Large intestine (tissue), 3 donors: ENCODE measurements at regions not wholly inside any gene's neighbourhood (a gene's known extent, or its start where the extent isn't known, plus 50 kb on each side); places are given as distances from the start of the nearest gene placed in this dataset.

ENCODE experiments used
- DNase-seq, 2 donors: peaks; one replicate each; pipeline versions ENCODE4 v3.0.0 to v3.0.0-alpha.2; 2013
- H3K27ac ChIP-seq: one replicate; pipeline ENCODE4 v1.5.1; 2013; ENCODE audit warnings: low read length
- H3K27me3 ChIP-seq: 2 replicates; pipeline ENCODE4 v1.6.1; 2013; ENCODE audit warnings: low read length; ENCODE audit not compliant: control insufficient read depth, insufficient read depth
- H3K36me3 ChIP-seq: 2 replicates; pipeline ENCODE4 v1.6.1; 2013; ENCODE audit warnings: low read length; ENCODE audit not compliant: control insufficient read depth, insufficient read depth
- H3K4me1 ChIP-seq: one replicate; pipeline ENCODE4 v1.6.1; 2013; ENCODE audit warnings: low read length; ENCODE audit not compliant: control insufficient read depth, insufficient read depth
- H3K4me3 ChIP-seq: one replicate; pipeline ENCODE4 v1.5.1; 2013; ENCODE audit warnings: low read length
- H3K9me3 ChIP-seq: one replicate; pipeline ENCODE4 v1.6.1; 2013; ENCODE audit warnings: mild to moderate bottlenecking, low read depth, low read length, moderate library complexity; ENCODE audit not compliant: control insufficient read depth
- WGBS: methylation state at CpG from one replicate; pipeline ENCODE4 v1.1.5; 2013; ENCODE audit warnings: low lambda C conversion rate; ENCODE audit not compliant: insufficient coverage; 5-methylcytosine and 5-hydroxymethylcytosine counted together

DNA sequence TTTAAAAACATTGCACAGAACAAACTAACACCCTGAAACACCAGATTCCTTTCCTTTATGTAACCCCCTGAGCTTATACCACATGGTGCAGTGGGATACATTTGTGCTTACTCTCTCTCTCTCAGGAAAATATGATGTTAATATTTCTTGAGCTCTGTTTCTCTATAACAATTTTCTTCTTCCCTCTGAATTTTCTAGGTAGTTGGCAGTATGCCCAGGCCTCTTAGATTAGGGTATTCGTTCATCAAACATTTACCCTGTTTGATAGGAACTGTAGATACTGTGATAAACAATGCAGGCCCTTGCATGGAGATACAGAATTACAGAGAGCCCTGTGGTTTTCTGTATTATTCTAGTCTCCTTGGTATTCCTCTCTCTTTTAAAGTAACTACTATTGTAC lies 567.8 kb downstream of the IPMK start:
- H3K36me3 ChIP-seq, result no peaks in the 10 kb centered on the region
- H3K9me3 ChIP-seq, result no peaks in the 10 kb centered on the region
- WGBS, result 0% methylated on average over 1 of the region's 1 CpG
- H3K27ac ChIP-seq, result no peak overlapping the region
- H3K4me1 ChIP-seq, result peaks cover 5% of the 10 kb centered on the region
- no peaks in the 10 kb centered on the region for H3K27me3 ChIP-seq
- H3K4me3 ChIP-seq, result no peak overlapping the region
- DNase-seq, result no peak

DNA sequence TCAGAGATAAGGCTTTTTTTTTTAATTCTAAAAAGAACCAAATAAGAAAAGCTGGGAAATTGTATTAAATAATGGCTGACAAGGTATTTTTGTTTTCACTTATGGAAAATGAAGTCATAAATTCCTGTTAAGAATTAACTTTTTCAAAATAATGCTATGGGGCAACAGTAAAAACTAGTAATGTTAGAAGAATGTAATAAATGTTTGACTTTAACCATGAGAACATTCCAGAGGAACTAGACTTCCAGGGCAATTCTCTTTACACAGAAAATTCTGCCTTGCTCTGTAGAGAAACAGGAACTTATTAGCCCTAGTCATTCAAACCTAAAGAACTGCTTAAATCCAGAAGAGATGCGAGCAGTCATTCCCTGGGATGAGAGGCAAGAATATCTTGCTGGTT lies 571.1 kb downstream of the IPMK start:
- Histone ChIP-seq H3K27ac (peak overlapping the region; percentile 69), H3K4me3 (no peak overlapping the region), H3K27me3 (no peaks in the 10 kb centered on the region), H3K36me3 (no peaks in the 10 kb centered on the region), H3K9me3 (peaks cover 3% of the 10 kb centered on the region), H3K4me1 (peaks cover 5% of the 10 kb centered on the region)
- DNase-seq, result peak; percentile 7 to 43
- 60% methylated on average over 1 of the region's 1 CpG for WGBS

DNA sequence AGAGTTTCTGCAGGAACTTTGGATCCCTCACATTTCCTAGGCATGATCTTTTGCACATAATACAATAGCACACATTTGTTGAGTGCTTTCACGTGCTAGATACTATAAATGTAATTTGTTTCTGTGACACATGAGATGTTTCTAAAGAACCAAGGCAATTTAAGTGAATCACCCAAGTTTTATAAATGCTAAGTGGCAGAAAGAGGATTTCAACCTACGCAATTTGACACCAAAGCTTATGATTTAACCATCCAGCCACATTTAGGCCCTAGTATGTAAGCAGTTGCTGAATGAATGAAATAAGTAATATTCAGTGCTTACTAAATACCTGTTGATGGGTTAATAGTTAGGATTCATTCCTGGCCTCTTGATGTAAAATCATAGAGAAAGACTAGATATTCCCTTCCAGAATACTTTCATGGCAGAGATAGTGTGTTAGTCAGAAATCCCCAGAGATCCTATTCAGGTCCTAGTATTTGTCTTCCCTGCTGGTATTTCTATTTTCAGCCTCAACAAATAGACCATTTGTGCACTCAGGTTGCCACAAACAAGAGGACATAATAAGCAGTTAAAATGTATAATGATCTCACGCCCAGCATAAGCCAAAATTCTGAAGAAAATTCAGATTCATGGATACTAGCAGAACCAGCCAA lies 572.6 kb downstream of the IPMK start:
- peak overlapping the region; percentile 66 for H3K27ac ChIP-seq
- no CpG with 5 or more reads among the region's 3 CpGs for WGBS

DNA sequence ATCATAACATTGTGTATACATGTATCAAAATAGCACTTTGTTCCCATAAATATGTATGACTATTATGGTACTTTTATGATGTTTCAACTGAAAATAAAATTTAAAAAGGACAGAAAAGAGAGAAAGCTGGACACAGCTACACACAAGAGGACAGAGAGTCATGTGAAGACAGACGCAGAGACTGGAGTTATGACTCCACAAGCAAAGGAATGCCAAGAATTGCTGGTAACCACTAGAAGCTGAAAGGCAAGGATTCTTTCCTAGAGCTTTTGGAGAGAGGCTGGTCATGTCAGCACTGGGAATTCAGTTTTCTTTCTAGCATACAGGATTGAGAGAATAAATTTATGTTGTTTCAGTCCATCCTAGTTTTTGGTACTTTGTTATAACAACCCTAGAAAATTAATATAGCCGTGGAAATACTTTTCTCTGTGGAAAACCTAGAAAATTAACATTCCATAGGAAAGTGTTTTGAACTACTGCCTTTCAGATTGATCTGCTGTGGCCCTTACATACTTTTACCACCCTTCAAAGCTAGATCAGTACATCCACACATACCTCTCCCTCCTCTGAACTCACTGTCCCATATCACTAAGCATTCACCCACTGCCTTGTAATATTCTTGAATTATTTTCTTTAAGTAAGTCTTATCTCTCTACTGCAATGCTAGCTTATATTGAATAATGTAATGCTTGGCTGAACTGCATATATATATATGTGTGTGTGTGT lies 575.3 kb downstream of the IPMK start:
- no peak overlapping the region for H3K4me3 ChIP-seq
- no peak overlapping the region for H3K27ac ChIP-seq
- H3K27me3 ChIP-seq, result no peaks in the 10 kb centered on the region
- H3K9me3 ChIP-seq, result peaks cover 3% of the 10 kb centered on the region
- peak in 1 of 2 donors; percentile 3 for DNase-seq
- no peaks in the 10 kb centered on the region for H3K36me3 ChIP-seq
- WGBS, result no CpG with 5 or more reads among the region's 2 CpGs
- H3K4me1 ChIP-seq, result peaks cover 5% of the 10 kb centered on the region

More for the DNA sequence above, 572.6 kb downstream of the IPMK start:
- Histone ChIP-seq H3K4me3 (no peak overlapping the region), H3K9me3 (peaks cover 3% of the 10 kb centered on the region), H3K4me1 (peaks cover 5% of the 10 kb centered on the region), H3K27me3 (no peaks in the 10 kb centered on the region), H3K36me3 (no peaks in the 10 kb centered on the region)
- peak; percentile 12 to 37 for DNase-seq

DNA sequence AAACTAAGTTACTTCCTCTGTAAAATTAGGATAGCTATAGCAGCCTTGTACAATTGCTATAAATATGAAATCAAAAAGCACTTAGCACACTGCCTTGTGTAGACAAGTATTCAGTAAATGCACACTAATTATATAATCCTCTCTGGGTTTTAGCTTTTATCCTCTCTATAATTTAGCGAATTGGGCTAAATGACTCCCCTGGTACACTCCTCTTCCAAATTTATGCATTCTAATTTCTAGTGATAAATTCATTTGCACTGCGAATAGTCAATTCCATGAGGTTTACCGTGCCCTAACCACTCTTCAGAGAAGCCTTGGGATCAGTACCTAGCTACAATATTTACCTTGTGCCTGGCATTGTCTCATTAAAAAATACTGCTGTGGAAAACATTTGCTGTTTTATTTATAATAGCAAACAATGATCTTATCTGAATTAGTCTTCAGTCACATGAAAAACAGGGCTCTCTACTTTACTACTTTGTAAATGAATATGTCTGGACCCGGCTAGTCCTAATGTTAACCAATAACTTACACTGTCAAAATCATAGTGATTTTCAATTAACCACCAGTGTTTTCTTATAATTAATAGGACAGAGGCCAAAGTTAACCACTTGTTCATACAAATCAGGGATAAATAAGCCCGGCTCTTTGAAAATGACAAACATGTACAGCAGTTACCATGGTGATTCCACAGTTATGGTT lies 577.9 kb downstream of the IPMK start:
- Histone ChIP-seq H3K27ac (no peak overlapping the region), H3K27me3 (no peaks in the 10 kb centered on the region), H3K9me3 (peaks cover 3% of the 10 kb centered on the region), H3K4me1 (no peaks in the 10 kb centered on the region), H3K4me3 (no peak overlapping the region), H3K36me3 (no peaks in the 10 kb centered on the region)
- DNase-seq, result no peak
- WGBS, result no CpG with 5 or more reads among the region's 5 CpGs

DNA sequence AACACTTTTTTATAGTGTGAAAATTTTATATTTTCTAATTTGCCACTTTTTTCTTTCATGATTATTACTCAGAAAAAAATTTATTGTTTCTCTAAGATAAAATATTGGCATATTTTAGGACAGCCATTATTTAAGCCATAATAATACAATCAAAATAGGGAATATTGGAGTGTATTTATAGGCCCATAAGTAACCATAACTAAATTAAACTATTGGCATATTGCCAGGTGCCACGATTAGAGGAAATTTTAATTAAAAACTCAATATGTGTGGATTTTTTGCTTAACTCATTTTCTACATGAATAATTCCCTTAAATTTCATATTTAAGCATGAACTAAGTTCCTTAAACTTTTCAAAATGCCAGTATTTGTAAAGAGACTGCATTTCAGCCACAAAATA lies 587.8 kb downstream of the IPMK start:
- WGBS, result no CpG with 5 or more reads among the region's 1 CpG
- no peaks in the 10 kb centered on the region for H3K27me3 ChIP-seq
- no peak overlapping the region for H3K27ac ChIP-seq
- H3K4me3 ChIP-seq, result no peak overlapping the region
- H3K4me1 ChIP-seq, result no peaks in the 10 kb centered on the region
- H3K9me3 ChIP-seq, result no peaks in the 10 kb centered on the region
- H3K36me3 ChIP-seq, result no peaks in the 10 kb centered on the region
- DNase-seq, result no peak

DNA sequence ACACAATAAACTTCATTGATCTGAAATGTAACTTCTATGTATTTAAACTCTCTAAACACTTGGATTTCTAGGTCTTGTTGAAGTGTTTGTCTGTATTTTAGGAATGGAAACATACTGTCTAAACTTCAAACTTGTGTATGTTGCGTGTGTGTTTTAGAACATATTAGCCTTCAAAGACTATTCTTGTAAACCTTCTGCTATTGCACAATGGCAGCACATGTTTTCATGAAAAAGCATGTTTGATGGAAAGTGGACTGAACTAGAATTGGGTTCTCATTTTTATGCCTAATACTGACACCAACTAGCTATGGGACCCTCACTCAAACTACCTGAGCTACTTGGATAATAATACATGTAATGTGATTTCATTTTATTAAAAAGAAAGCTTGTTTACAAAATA lies 592.6 kb downstream of the IPMK start:
- no peaks in the 10 kb centered on the region for H3K36me3 ChIP-seq
- no peak overlapping the region for H3K4me3 ChIP-seq
- no peaks in the 10 kb centered on the region for H3K4me1 ChIP-seq
- no peaks in the 10 kb centered on the region for H3K27me3 ChIP-seq
- no CpG with 5 or more reads among the region's 1 CpG for WGBS
- H3K27ac ChIP-seq, result no peak overlapping the region
- no peak for DNase-seq
- H3K9me3 ChIP-seq, result no peaks in the 10 kb centered on the region

DNA sequence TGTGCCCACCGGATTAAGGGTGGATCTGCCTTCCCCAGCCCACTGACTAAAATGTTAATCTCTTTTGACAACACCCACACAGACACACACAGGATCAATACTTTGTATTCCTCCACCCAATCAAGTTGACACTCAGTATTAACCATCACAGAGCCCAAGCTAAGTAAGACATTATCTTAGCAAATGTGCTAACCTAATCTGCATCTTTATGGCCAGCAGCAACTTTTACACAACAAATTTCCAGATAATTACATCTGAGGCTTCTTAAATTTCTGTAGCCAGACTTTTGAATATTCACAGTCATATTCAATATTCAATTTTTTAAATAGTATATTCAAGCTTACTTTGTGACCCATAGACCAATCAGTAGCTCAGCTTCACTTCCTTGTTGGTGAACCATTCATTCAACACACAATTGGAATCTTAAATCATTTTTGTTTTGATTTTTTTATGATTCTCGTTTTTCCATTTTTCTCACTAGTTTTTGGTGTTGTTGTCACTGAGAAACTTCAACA lies 594.2 kb downstream of the IPMK start:
- no peak overlapping the region for H3K4me3 ChIP-seq
- H3K36me3 ChIP-seq, result no peaks in the 10 kb centered on the region
- DNase-seq, result no peak
- WGBS, result 82% methylated on average over 1 of the region's 2 CpGs
- H3K9me3 ChIP-seq, result no peaks in the 10 kb centered on the region
- no peaks in the 10 kb centered on the region for H3K27me3 ChIP-seq
- no peaks in the 10 kb centered on the region for H3K4me1 ChIP-seq
- H3K27ac ChIP-seq, result no peak overlapping the region

DNA sequence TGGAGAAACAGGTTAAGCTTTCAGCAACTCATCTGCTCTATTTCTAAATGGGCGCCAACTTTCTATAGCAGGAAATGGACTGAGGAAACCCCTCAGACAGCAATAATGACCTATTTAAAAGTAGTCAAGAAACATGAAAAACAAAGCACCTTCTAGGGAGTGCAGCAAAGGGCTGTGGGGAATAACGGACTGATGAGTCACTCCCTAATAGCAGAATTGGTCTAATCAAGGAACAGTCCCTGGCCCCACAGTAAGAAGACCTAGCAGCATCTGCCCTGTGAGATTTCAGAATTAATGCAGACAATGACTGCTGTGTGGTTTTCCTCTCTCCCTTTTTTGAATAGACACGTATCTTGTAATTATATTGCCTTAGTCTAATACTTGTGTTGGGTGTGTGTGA lies 602.9 kb downstream of the IPMK start:
- WGBS, result no CpG with 5 or more reads among the region's 3 CpGs
- Histone ChIP-seq H3K36me3 (no peaks in the 10 kb centered on the region), H3K27ac (no peak overlapping the region), H3K4me3 (no peak overlapping the region), H3K27me3 (no peaks in the 10 kb centered on the region), H3K4me1 (no peaks in the 10 kb centered on the region), H3K9me3 (no peaks in the 10 kb centered on the region)
- no peak for DNase-seq

DNA sequence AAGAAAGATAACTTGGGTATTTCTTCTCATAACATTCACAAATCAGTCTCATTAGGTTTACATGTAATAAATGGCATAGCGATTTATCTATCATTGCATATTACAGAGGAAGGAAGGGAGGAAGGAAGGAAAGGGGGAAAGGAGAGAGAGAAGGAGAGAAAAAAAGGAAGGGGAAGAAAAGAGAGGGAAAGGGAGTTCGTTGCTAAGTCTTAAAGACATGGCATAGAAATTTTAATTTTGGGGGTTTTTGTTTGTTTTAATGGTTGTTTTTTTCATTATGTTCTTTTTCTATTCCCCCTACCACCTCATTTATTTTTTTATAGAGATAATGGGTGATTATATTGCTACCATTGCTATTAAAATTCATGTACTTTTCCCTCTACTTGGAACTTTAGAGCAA lies 604.3 kb downstream of the IPMK start:
- H3K27me3 ChIP-seq, result no peaks in the 10 kb centered on the region
- no peaks in the 10 kb centered on the region for H3K4me1 ChIP-seq
- DNase-seq, result no peak
- no peak overlapping the region for H3K4me3 ChIP-seq
- WGBS, result 63% methylated on average over 2 of the region's 2 CpGs
- H3K9me3 ChIP-seq, result no peaks in the 10 kb centered on the region
- no peaks in the 10 kb centered on the region for H3K36me3 ChIP-seq
- H3K27ac ChIP-seq, result no peak overlapping the region
